ENCODE measurements at regions not wholly inside any gene's neighbourhood (a gene's known extent, or its start where the extent isn't known, plus 50 kb on each side); places are given as distances from the start of the nearest gene placed in this dataset.

- no peaks in the 10 kb centered on the region for H3K9me3 ChIP-seq (ENCODE audit: low read depth, low read length)
- H3K4me1 ChIP-seq (ENCODE audit: insufficient read depth, low read length), result peaks cover 10% of the 10 kb centered on the region
- H3K4me3 ChIP-seq (ENCODE audit: low read length), result peak overlapping the region; percentile 38
- H3K27me3 ChIP-seq (ENCODE audit: insufficient read depth, low read length), result peaks cover 32% of the 10 kb centered on the region
Measured at GRCh38 chr5:14011089-14012020, 66.9 kb upstream of the DNAH5 start.

- no peak overlapping the region for H3K4me3 ChIP-seq (ENCODE audit: low read length)
Measured at GRCh38 chr5:14009575-14009974, 65.1 kb upstream of the DNAH5 start.

GRCh38 chr5:14008819-14009311 is 64.4 kb upstream of the DNAH5 start:
- no peak overlapping the region for H3K4me3 ChIP-seq (ENCODE audit: low read length)
- H3K9me3 ChIP-seq (ENCODE audit: low read depth, low read length), result no peaks in the 10 kb centered on the region
- peaks cover 10% of the 10 kb centered on the region for H3K4me1 ChIP-seq (ENCODE audit: insufficient read depth, low read length)
- peaks cover 32% of the 10 kb centered on the region for H3K27me3 ChIP-seq (ENCODE audit: insufficient read depth, low read length)

More at GRCh38 chr5:14009575-14009974, 65.1 kb upstream of the DNAH5 start:
- Histone ChIP-seq H3K9me3 (ENCODE audit: low read depth, low read length) (no peaks in the 10 kb centered on the region), H3K27me3 (ENCODE audit: insufficient read depth, low read length) (peaks cover 32% of the 10 kb centered on the region), H3K4me1 (ENCODE audit: insufficient read depth, low read length) (peaks cover 10% of the 10 kb centered on the region)

- no peaks in the 10 kb centered on the region for H3K9me3 ChIP-seq (ENCODE audit: low read depth, low read length)
- peaks cover 10% of the 10 kb centered on the region for H3K4me1 ChIP-seq (ENCODE audit: insufficient read depth, low read length)
- H3K27me3 ChIP-seq (ENCODE audit: insufficient read depth, low read length), result peaks cover 18% of the 10 kb centered on the region
- no peak overlapping the region for H3K4me3 ChIP-seq (ENCODE audit: low read length)
Measured at GRCh38 chr5:14006823-14007520, 62.5 kb upstream of the DNAH5 start.

- no peaks in the 10 kb centered on the region for H3K4me1 ChIP-seq (ENCODE audit: insufficient read depth, low read length)
- peaks cover 3% of the 10 kb centered on the region for H3K27me3 ChIP-seq (ENCODE audit: insufficient read depth, low read length)
- no peaks in the 10 kb centered on the region for H3K9me3 ChIP-seq (ENCODE audit: low read depth, low read length)
- H3K4me3 ChIP-seq (ENCODE audit: low read length), result no peak overlapping the region
Measured at GRCh38 chr5:14004598-14005394, 60.3 kb upstream of the DNAH5 start.

- no peaks in the 10 kb centered on the region for H3K9me3 ChIP-seq (ENCODE audit: low read depth, low read length)
Measured at GRCh38 chr5:14003936-14004335, 59.4 kb upstream of the DNAH5 start.

GRCh38 chr5:14003513-14003912 is 59.0 kb upstream of the DNAH5 start:
- Histone ChIP-seq H3K9me3 (ENCODE audit: low read depth, low read length) (no peaks in the 10 kb centered on the region), H3K4me1 (ENCODE audit: insufficient read depth, low read length) (no peaks in the 10 kb centered on the region), H3K27me3 (ENCODE audit: insufficient read depth, low read length) (no peaks in the 10 kb centered on the region), H3K4me3 (ENCODE audit: low read length) (no peak overlapping the region)

More at GRCh38 chr5:14003936-14004335, 59.4 kb upstream of the DNAH5 start:
- H3K4me3 ChIP-seq (ENCODE audit: low read length), result no peak overlapping the region
- no peaks in the 10 kb centered on the region for H3K27me3 ChIP-seq (ENCODE audit: insufficient read depth, low read length)
- H3K4me1 ChIP-seq (ENCODE audit: insufficient read depth, low read length), result no peaks in the 10 kb centered on the region

- Histone ChIP-seq H3K4me3 (ENCODE audit: low read length) (no peak overlapping the region), H3K4me1 (ENCODE audit: insufficient read depth, low read length) (no peaks in the 10 kb centered on the region), H3K9me3 (ENCODE audit: low read depth, low read length) (no peaks in the 10 kb centered on the region), H3K27me3 (ENCODE audit: insufficient read depth, low read length) (no peaks in the 10 kb centered on the region)
Measured at GRCh38 chr5:13998254-13998653, 53.8 kb upstream of the DNAH5 start.

GRCh38 chr5:13997514-13997913 is 53.0 kb upstream of the DNAH5 start:
- no peaks in the 10 kb centered on the region for H3K4me1 ChIP-seq (ENCODE audit: insufficient read depth, low read length)
- H3K9me3 ChIP-seq (ENCODE audit: low read depth, low read length), result no peaks in the 10 kb centered on the region
- H3K4me3 ChIP-seq (ENCODE audit: low read length), result no peak overlapping the region
- H3K27me3 ChIP-seq (ENCODE audit: insufficient read depth, low read length), result no peaks in the 10 kb centered on the region

- H3K9me3 ChIP-seq (ENCODE audit: low read depth, low read length), result no peaks in the 10 kb centered on the region
- H3K27me3 ChIP-seq (ENCODE audit: insufficient read depth, low read length), result no peaks in the 10 kb centered on the region
- no peak overlapping the region for H3K4me3 ChIP-seq (ENCODE audit: low read length)
- no peaks in the 10 kb centered on the region for H3K4me1 ChIP-seq (ENCODE audit: insufficient read depth, low read length)
Measured at GRCh38 chr5:13994621-13995253, 50.2 kb upstream of the DNAH5 start.

Measured in mononuclear cell (primary cell).